ENCODE measurements at regions not wholly inside any gene's neighbourhood (a gene's known extent, or its start where the extent isn't known, plus 50 kb on each side); places are given as distances from the start of the nearest gene placed in this dataset.
"Not testable (repeated sequence)": the region's sequence is repeated elsewhere in the genome, so short reads cannot be mapped to it uniquely, and the experiment has no call there.

- WGBS, 5 donors: 72 to 81% (median 77%) methylated on average over 9 of the region's 9 CpGs
- TF ChIP-seq POLR2A (IDR thresholded peaks at IDR 0.05) (no peak), POLR2AphosphoS5 (IDR thresholded peaks at IDR 0.05) (no peak), CTCF (IDR thresholded peaks at IDR 0.05 in 8 of 11, conservative IDR thresholded peaks at IDR 0.05 in 3 of 11) (no peak)
- Histone ChIP-seq H3K27me3 (replicated peaks in 1 of 7) (peaks cover 0 to 17% (median 0%) of the 10 kb centered on the region in 7 donors), H3K4me1 (peaks cover 0 to 5% (median 0%) of the 10 kb centered on the region in 6 donors), H3K4me3 (no peak overlapping the region), H3K36me3 (no peaks in the 10 kb centered on the region), H3K27ac (no peak overlapping the region), H3K9me3 (peaks cover 0 to 9% (median 0%) of the 10 kb centered on the region in 8 donors)
- intact Hi-C loops (cut with DNase I; ENCODE audit: low total_unique reads): no loop called here
- DNase-seq: no peak
Measured at GRCh38 chr10:121672733-121673132, 74.5 kb upstream of the FGFR2 start.

DNA sequence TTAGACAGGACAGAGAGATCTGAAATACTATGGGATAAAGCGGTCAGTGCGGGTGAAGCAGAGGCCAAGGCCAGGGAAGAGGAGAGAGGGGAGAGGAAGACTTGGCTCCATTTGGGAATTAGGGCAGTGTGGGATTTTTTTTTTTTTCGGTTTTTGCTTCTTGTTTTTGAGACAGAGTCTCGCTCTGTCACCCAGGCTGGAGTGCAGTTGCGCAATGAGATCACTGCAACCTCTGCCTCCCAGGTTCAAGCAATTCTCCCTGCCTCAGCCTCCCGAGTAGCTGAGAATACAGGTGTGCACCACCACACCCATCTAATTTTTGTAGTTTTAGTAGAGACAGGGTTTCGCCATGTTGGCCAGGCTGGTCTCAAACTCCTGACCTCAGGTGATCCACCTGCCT lies 71.6 kb upstream of the FGFR2 start:
- H3K27ac ChIP-seq; H3K4me3 ChIP-seq; DNase-seq; H3K4me1 ChIP-seq; intact Hi-C loops (cut with DNase I; ENCODE audit: low total_unique reads); H3K36me3 ChIP-seq: not testable (repeated sequence)
- WGBS, 5 donors: 87 to 93% (median 88%) methylated on average over 7 of the region's 7 CpGs
- Histone ChIP-seq H3K9me3 (peaks cover 0 to 12% (median 0%) of the 10 kb centered on the region in 8 donors), H3K27me3 (replicated peaks in 1 of 7) (peaks cover 0 to 17% (median 0%) of the 10 kb centered on the region in 7 donors)

- H3K4me1 ChIP-seq: peaks cover 0 to 5% (median 0%) of the 10 kb centered on the region in 6 donors
- no peak overlapping the region for H3K27ac ChIP-seq
- H3K4me3 ChIP-seq: no peak overlapping the region
Measured at GRCh38 chr10:121669028-121669374, 70.8 kb upstream of the FGFR2 start.

GRCh38 chr10:121668314-121669027 lies 70.2 kb upstream of the FGFR2 start:
- Histone ChIP-seq H3K36me3 (no peaks in the 10 kb centered on the region), H3K4me1 (peaks cover 0 to 5% (median 0%) of the 10 kb centered on the region in 6 donors), H3K27me3 (replicated peaks in 1 of 7) (peaks cover 0 to 17% (median 0%) of the 10 kb centered on the region in 7 donors), H3K27ac (no peak overlapping the region), H3K9me3 (peaks cover 0 to 10% (median 0%) of the 10 kb centered on the region in 8 donors), H3K4me3 (no peak overlapping the region)
- no peak for DNase-seq
- TF ChIP-seq POLR2AphosphoS5 (IDR thresholded peaks at IDR 0.05) (no peak), CTCF (IDR thresholded peaks at IDR 0.05 in 8 of 11, conservative IDR thresholded peaks at IDR 0.05 in 3 of 11) (no peak), POLR2A (IDR thresholded peaks at IDR 0.05) (no peak)
- intact Hi-C loops (cut with DNase I; ENCODE audit: low total_unique reads): no loop called here
- 12 to 15% (median 14%) methylated on average over 9 of the region's 9 CpGs for WGBS, 5 donors

More at GRCh38 chr10:121669028-121669374, 70.8 kb upstream of the FGFR2 start:
- Histone ChIP-seq H3K36me3 (no peaks in the 10 kb centered on the region), H3K9me3 (peaks cover 0 to 10% (median 0%) of the 10 kb centered on the region in 8 donors), H3K27me3 (replicated peaks in 1 of 7) (peaks cover 0 to 17% (median 0%) of the 10 kb centered on the region in 7 donors)
- WGBS, 5 donors: 39 to 55% (median 47%) methylated on average over 6 of the region's 6 CpGs
- TF ChIP-seq POLR2AphosphoS5 (IDR thresholded peaks at IDR 0.05) (no peak), POLR2A (IDR thresholded peaks at IDR 0.05) (no peak), CTCF (IDR thresholded peaks at IDR 0.05 in 8 of 11, conservative IDR thresholded peaks at IDR 0.05 in 3 of 11) (no peak)
- intact Hi-C loops (cut with DNase I; ENCODE audit: low total_unique reads): no loop called here
- no peak for DNase-seq

Data from spleen (tissue), 11 donors.